ENCODE measurements at regions not wholly inside any gene's neighbourhood (a gene's known extent, or its start where the extent isn't known, plus 50 kb on each side); places are given as distances from the start of the nearest gene placed in this dataset.

DNA sequence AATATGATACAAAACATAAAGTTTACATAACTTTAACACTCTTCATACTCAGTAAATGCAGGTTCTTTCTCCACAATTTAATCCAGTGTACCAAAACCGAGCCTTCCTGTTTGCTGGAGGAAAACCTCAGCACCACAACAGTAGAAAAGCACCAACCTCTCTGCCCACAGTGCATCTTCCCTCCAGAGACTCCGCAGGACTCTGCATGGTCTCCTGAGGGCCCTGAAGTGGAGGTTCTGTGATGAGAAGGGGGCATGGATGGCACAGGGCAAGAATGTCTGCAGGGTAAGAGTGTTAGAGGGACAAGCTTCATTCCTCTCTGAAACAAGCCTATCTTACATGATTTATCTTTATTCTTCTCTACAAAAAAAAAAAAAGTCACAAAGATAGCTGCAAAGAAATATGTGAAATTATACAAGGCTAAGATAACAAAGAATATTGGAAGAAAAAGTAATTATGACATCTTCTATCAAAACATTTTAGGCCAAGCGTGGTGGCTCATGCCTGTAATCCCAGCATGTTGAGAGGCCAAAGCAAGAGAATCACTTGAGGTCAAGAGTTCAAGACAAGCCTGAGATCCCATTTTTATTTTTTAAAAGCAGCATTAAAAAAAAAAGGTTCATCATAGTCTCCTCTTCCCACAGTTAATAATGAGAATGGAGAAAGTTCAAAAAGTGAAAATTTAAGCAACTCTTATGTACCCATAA lies 102.0 kb downstream of the VPREB1 start:
- Histone ChIP-seq H3K14ac (ENCODE audit: insufficient read depth, low read length) (no peak overlapping the region), H3T11ph (ENCODE audit: low read length) (no peak overlapping the region), H2BK15ac (ENCODE audit: low read depth, low read length) (no peak overlapping the region), H4K8ac (replicated peaks; ENCODE audit: insufficient read length, low read depth, low read length) (no peak overlapping the region), H2BK20ac (ENCODE audit: low read depth, low read length, poor library complexity, severe bottlenecking) (no peak overlapping the region), H4K20me1 (ENCODE audit: control insufficient read depth, insufficient read depth, insufficient read length) (no peaks in the 10 kb centered on the region), H2BK5ac (ENCODE audit: insufficient read length, low read length) (no peak overlapping the region), H3K56ac (ENCODE audit: insufficient read length, low read depth, low read length) (no peak overlapping the region), H4K91ac (ENCODE audit: insufficient read length, low read depth, low read length) (no peak overlapping the region), H3K27me3 (ENCODE audit: insufficient read depth, low read length) (peaks cover 70% of the 10 kb centered on the region), H3K23ac (ENCODE audit: insufficient read length, low read depth, low read length) (no peak overlapping the region), H2AFZ (ENCODE audit: low read length) (no peak overlapping the region), H2BK12ac (ENCODE audit: insufficient read length, low read depth, low read length) (no peak overlapping the region), H3K9ac (ENCODE audit: extremely low read depth, insufficient read length, low read length) (no peak overlapping the region), H3K79me1 (ENCODE audit: insufficient read depth, low read depth, low read length, poor library complexity, severe bottlenecking) (no peaks in the 10 kb centered on the region), H3K4ac (ENCODE audit: low read depth, low read length) (no peak overlapping the region), H3K27ac (ENCODE audit: insufficient read length, low read depth, low read length) (no peak overlapping the region), H2BK120ac (ENCODE audit: low read depth, low read length, poor library complexity, severe bottlenecking) (no peak overlapping the region), H3K4me2 (ENCODE audit: insufficient read depth, insufficient read length, low read length) (no peak overlapping the region), H3K18ac (ENCODE audit: insufficient read length, low read depth, low read length) (no peak overlapping the region), H3K23me2 (ENCODE audit: insufficient read length, low read depth, low read length, poor library complexity, severe bottlenecking) (no peaks in the 10 kb centered on the region), H3K79me2 (ENCODE audit: insufficient read depth, low read length) (no peaks in the 10 kb centered on the region), H4K5ac (ENCODE audit: insufficient read length, low read depth, low read length) (no peak overlapping the region), H3K9me3 (ENCODE audit: control insufficient read depth, low read depth, low read length) (no peaks in the 10 kb centered on the region), H3K4me1 (ENCODE audit: insufficient read depth, low read length) (peaks cover 3% of the 10 kb centered on the region; the same call in 1 of the 2 replicates), H2AK5ac (ENCODE audit: insufficient read length, low read length) (no peak overlapping the region)
- H3K27ac Mint-ChIP-seq = no peak overlapping the region
- no CpG with 5 or more reads among the region's 3 CpGs for WGBS (ENCODE audit: extremely low coverage, insufficient read length, low lambda C conversion rate)
- H3K4me3 Mint-ChIP-seq = no peak overlapping the region
- H3K4me1 Mint-ChIP-seq = peaks cover 33 to 35% of the 10 kb centered on the region in 2 experiments
- TF ChIP-seq, protein P1, sequence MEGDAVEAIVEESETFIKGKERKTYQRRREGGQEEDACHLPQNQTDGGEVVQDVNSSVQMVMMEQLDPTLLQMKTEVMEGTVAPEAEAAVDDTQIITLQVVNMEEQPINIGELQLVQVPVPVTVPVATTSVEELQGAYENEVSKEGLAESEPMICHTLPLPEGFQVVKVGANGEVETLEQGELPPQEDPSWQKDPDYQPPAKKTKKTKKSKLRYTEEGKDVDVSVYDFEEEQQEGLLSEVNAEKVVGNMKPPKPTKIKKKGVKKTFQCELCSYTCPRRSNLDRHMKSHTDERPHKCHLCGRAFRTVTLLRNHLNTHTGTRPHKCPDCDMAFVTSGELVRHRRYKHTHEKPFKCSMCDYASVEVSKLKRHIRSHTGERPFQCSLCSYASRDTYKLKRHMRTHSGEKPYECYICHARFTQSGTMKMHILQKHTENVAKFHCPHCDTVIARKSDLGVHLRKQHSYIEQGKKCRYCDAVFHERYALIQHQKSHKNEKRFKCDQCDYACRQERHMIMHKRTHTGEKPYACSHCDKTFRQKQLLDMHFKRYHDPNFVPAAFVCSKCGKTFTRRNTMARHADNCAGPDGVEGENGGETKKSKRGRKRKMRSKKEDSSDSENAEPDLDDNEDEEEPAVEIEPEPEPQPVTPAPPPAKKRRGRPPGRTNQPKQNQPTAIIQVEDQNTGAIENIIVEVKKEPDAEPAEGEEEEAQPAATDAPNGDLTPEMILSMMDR (conservative IDR thresholded peaks at IDR 0.05) = no peak
- no peaks in the 10 kb centered on the region for H3K36me3 Mint-ChIP-seq (ENCODE audit: insufficient read depth in 1 of 3, low read depth in 3 of 3)
- no peaks in the 10 kb centered on the region; a peak in 1 of 5 replicates for H3K9me3 Mint-ChIP-seq
- no peak for DNase-seq
- H3K27me3 Mint-ChIP-seq (ENCODE audit: low read depth) = peaks cover 100% of the 10 kb centered on the region
